Brain microvascular endothelial cell (primary cell): ENCODE measurements at regions not wholly inside any gene's neighbourhood (a gene's known extent, or its start where the extent isn't known, plus 50 kb on each side); places are given as distances from the start of the nearest gene placed in this dataset.

ENCODE experiments used
- DNase-seq: peaks from one replicate; pipeline ENCODE4 v3.0.0-alpha.2; 2020
- H3K27ac ChIP-seq: fragments of 250-450 bp; sonication (Bioruptor Pico); 2 replicates; pipeline ENCODE4 v1.5.1; 2020; ENCODE audit warnings: mild to moderate bottlenecking, moderate library complexity
- H3K27me3 ChIP-seq: fragments of 250-450 bp; sonication (Bioruptor Pico); replicated peaks from 2 replicates; pipeline ENCODE4 v1.5.1; 2020; ENCODE audit warnings: mild to moderate bottlenecking
- H3K36me3 ChIP-seq: fragments of 250-450 bp; sonication (Bioruptor Pico); replicated peaks from 2 replicates; pipeline ENCODE4 v1.5.1; 2020; ENCODE audit warnings: mild to moderate bottlenecking
- H3K4me3 ChIP-seq: 2 replicates; pipeline ENCODE4 v1.5.1; 2011; ENCODE audit warnings: low read depth, mild to moderate bottlenecking, control low read depth, low read length, moderate library complexity
- CTCF ChIP-seq: IDR thresholded peaks from 2 replicates; pipeline ENCODE4 v1.5.1; 2011; ENCODE audit warnings: low read depth, mild to moderate bottlenecking, moderate library complexity, low read length, control low read depth, inconsistent platforms; ENCODE audit errors: missing control alignments
- in situ Hi-C: cut with HindIII; loops from 2 replicates; pipeline ENCODE4 v1.10.0; 2017; ENCODE audit warnings: low sequenced_read_pairs, low pct_ligation_motif_present

- H3K27me3 ChIP-seq, result no peaks in the 10 kb centered on the region
- TF ChIP-seq CTCF, result no peak
- in situ Hi-C loops, result no loop called here
- H3K36me3 ChIP-seq, result no peaks in the 10 kb centered on the region
- no peak for DNase-seq
- H3K4me3 ChIP-seq, result no peak overlapping the region
- H3K27ac ChIP-seq, result no peak overlapping the region
Measured at GRCh38 chr1:112265931-112266330, 130.1 kb upstream of the CTTNBP2NL start.

- no peak for DNase-seq
- TF ChIP-seq CTCF, result no peak
- in situ Hi-C loops, result no loop called here
Measured at GRCh38 chr1:112267206-112267605, 128.8 kb upstream of the CTTNBP2NL start.

GRCh38 chr1:112267929-112268328 lies 128.1 kb upstream of the CTTNBP2NL start:
- no peak overlapping the region for H3K4me3 ChIP-seq
- in situ Hi-C loops, result no loop called here
- DNase-seq, result no peak
- no peak overlapping the region for H3K27ac ChIP-seq
- H3K36me3 ChIP-seq, result no peaks in the 10 kb centered on the region
- no peak for TF ChIP-seq CTCF
- no peaks in the 10 kb centered on the region for H3K27me3 ChIP-seq

More at GRCh38 chr1:112267206-112267605, 128.8 kb upstream of the CTTNBP2NL start:
- Histone ChIP-seq H3K27me3 (no peaks in the 10 kb centered on the region), H3K36me3 (no peaks in the 10 kb centered on the region), H3K27ac (no peak overlapping the region), H3K4me3 (no peak overlapping the region)

GRCh38 chr1:112268408-112268807 lies 127.6 kb upstream of the CTTNBP2NL start:
- no peak overlapping the region for H3K27ac ChIP-seq
- H3K27me3 ChIP-seq, result no peaks in the 10 kb centered on the region
- no peaks in the 10 kb centered on the region for H3K36me3 ChIP-seq
- in situ Hi-C loops, result no loop called here
- DNase-seq, result peak; percentile 12
- H3K4me3 ChIP-seq, result no peak overlapping the region
- no peak for TF ChIP-seq CTCF

- H3K27me3 ChIP-seq, result no peaks in the 10 kb centered on the region
- in situ Hi-C loops, result no loop called here
- no peak overlapping the region for H3K4me3 ChIP-seq
- H3K36me3 ChIP-seq, result no peaks in the 10 kb centered on the region
- TF ChIP-seq CTCF, result no peak
- H3K27ac ChIP-seq, result no peak overlapping the region
- no peak for DNase-seq
Measured at GRCh38 chr1:112271270-112271669, 124.7 kb upstream of the CTTNBP2NL start.

GRCh38 chr1:112272101-112272772 lies 123.8 kb upstream of the CTTNBP2NL start:
- TF ChIP-seq CTCF, result no peak
- no peak for DNase-seq
- H3K27me3 ChIP-seq, result no peaks in the 10 kb centered on the region
- H3K4me3 ChIP-seq, result no peak overlapping the region
- in situ Hi-C loops, result no loop called here
- H3K27ac ChIP-seq, result no peak overlapping the region
- H3K36me3 ChIP-seq, result no peaks in the 10 kb centered on the region
